Panc1 (cell line): ENCODE measurements at regions not wholly inside any gene's neighbourhood (a gene's known extent, or its start where the extent isn't known, plus 50 kb on each side); places are given as distances from the start of the nearest gene placed in this dataset.

Experiments
- POLR2AphosphoS5 ChIP-seq: IDR thresholded peaks from 2 replicates; pipeline ENCODE4 v1.6.1; 2012; ENCODE audit warnings: mild to moderate bottlenecking, low read depth, low read length, moderate library complexity
- SIN3A ChIP-seq: IDR thresholded peaks from 2 replicates; pipeline ENCODE4 v1.6.1; 2012; ENCODE audit warnings: low read depth, mild to moderate bottlenecking, low read length, moderate library complexity, borderline replicate concordance; ENCODE audit not compliant: insufficient read depth
- TF ChIP-seq, protein P1 (sequence below): fragments of 450-650 bp; IDR thresholded peaks from 2 replicates; pipeline ENCODE4 v1.5.1; 2017; ENCODE audit warnings: mild to moderate bottlenecking

DNA sequence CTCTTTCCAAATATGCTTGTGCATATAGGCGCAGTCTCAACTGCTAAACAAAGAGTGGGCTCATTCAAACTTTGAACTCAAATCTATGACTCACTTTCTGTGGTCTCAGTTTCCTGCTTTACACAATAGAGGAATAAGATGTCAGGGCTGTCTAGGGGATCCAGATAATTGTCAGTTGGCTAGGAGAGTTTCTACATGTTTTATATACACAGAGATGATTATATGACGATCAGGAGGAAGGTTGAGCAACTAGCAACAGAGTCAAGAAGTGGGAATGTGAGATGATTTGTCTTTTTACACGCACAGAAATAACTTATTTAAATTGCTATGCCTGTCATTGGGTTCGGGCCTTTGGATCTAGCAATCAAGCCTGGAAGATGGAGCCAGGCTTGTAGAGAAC is 299.4 kb upstream of the LYPLAL1 start:
- TF ChIP-seq SIN3A (no peak), POLR2AphosphoS5 (no peak)
- TF ChIP-seq, protein P1, sequence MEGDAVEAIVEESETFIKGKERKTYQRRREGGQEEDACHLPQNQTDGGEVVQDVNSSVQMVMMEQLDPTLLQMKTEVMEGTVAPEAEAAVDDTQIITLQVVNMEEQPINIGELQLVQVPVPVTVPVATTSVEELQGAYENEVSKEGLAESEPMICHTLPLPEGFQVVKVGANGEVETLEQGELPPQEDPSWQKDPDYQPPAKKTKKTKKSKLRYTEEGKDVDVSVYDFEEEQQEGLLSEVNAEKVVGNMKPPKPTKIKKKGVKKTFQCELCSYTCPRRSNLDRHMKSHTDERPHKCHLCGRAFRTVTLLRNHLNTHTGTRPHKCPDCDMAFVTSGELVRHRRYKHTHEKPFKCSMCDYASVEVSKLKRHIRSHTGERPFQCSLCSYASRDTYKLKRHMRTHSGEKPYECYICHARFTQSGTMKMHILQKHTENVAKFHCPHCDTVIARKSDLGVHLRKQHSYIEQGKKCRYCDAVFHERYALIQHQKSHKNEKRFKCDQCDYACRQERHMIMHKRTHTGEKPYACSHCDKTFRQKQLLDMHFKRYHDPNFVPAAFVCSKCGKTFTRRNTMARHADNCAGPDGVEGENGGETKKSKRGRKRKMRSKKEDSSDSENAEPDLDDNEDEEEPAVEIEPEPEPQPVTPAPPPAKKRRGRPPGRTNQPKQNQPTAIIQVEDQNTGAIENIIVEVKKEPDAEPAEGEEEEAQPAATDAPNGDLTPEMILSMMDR = no peak
